IMR-90 (cell line): ENCODE measurements at regions not wholly inside any gene's neighbourhood (a gene's known extent, or its start where the extent isn't known, plus 50 kb on each side); places are given as distances from the start of the nearest gene placed in this dataset.

Experiments used
- ATAC-seq: fragments of 200-7000 bp; cut with Tn5 transposase; 2 replicates; pipeline ENCODE4 v1.9.1; 2020; ENCODE audit warnings: low read depth, mild to moderate bottlenecking, moderate library complexity
- BruUV-seq: library from RNA; stranded (reverse); fragments of 400-500 nt; replicated peaks from 2 replicates; lab custom pipeline; 2021; lab: Mats Ljungman, UMichigan
- CTCF ChIA-PET: fragments of 300-600 bp; formaldehyde crosslinking; extraction: SDS; loops from one replicate; lab custom pipeline; 2021; ENCODE audit warnings: antibody characterized with exemption; lab: Yijun Ruan, JAX
- POLR2A ChIA-PET: fragments of 300-600 bp; sonication (Branson Sonifier 250); formaldehyde crosslinking; loops from one replicate; lab custom pipeline; 2022; ENCODE audit warnings: antibody characterized with exemption; ENCODE audit not compliant: unreplicated experiment; lab: Charles Lee
- DNase-seq: peaks from one replicate; pipeline ENCODE4 v3.0.0; 2013
- H2AFZ ChIP-seq: replicated peaks from 2 replicates; pipeline ENCODE3; 2013; ENCODE audit warnings: low read length, mild to moderate bottlenecking; ENCODE audit not compliant: poor library complexity
- H2AK5ac ChIP-seq: 2 replicates; pipeline ENCODE4 v1.6.1; 2013; ENCODE audit warnings: low read depth, low read length, inconsistent platforms
- H2AK9ac ChIP-seq: replicated peaks from 2 replicates; pipeline ENCODE3; 2013; ENCODE audit warnings: mild to moderate bottlenecking, low read depth, low read length, moderate library complexity; ENCODE audit not compliant: poor library complexity
- H2BK120ac ChIP-seq: 2 replicates; pipeline ENCODE4 v1.6.1; 2013; ENCODE audit warnings: low read depth, low read length, inconsistent platforms
- H2BK15ac ChIP-seq: 3 replicates; pipeline ENCODE4 v1.6.1; 2013; ENCODE audit warnings: low read depth, low read length, inconsistent platforms
- H2BK20ac ChIP-seq: 2 replicates; pipeline ENCODE4 v1.6.1; 2013; ENCODE audit warnings: low read depth, mild to moderate bottlenecking, inconsistent platforms, low read length, moderate library complexity
- H2BK5ac ChIP-seq: 2 replicates; pipeline ENCODE4 v1.6.1; 2013; ENCODE audit warnings: mild to moderate bottlenecking, low read depth, low read length, inconsistent platforms; ENCODE audit not compliant: poor library complexity, severe bottlenecking
- H3K14ac ChIP-seq: replicated peaks from 2 replicates; pipeline ENCODE4 v1.6.1; 2013; ENCODE audit warnings: low read depth, low read length, inconsistent platforms
- H3K18ac ChIP-seq: 2 replicates; pipeline ENCODE4 v1.6.1; 2013; ENCODE audit warnings: low read depth, low read length, control low read depth
- H3K23ac ChIP-seq: 2 replicates; pipeline ENCODE4 v1.6.1; 2013; ENCODE audit warnings: low read depth, low read length, inconsistent platforms
- H3K27ac ChIP-seq: 2 replicates; pipeline ENCODE4 v1.5.1; 2013; ENCODE audit warnings: mild to moderate bottlenecking, control low read depth, low read length; ENCODE audit not compliant: insufficient read depth
- H3K27me3 ChIP-seq: 2 replicates; pipeline ENCODE4 v1.6.1; 2013; ENCODE audit warnings: low read length; ENCODE audit not compliant: control insufficient read depth, insufficient read depth
- H3K36me3 ChIP-seq: 2 replicates; pipeline ENCODE4 v1.6.1; 2013; ENCODE audit warnings: low read length, mixed read lengths; ENCODE audit not compliant: control insufficient read depth, insufficient read depth
- H3K4ac ChIP-seq: 2 replicates; pipeline ENCODE4 v1.6.1; 2013; ENCODE audit warnings: low read depth, low read length, inconsistent platforms
- H3K4me1 ChIP-seq: 2 replicates; pipeline ENCODE4 v1.6.1; 2013; ENCODE audit warnings: low read length, mixed read lengths; ENCODE audit not compliant: control insufficient read depth, insufficient read depth
- H3K4me2 ChIP-seq: 2 replicates; pipeline ENCODE4 v1.6.1; 2013; ENCODE audit warnings: low read depth, mild to moderate bottlenecking, control low read depth, low read length, moderate library complexity
- H3K4me3 ChIP-seq: 2 replicates; pipeline ENCODE4 v1.5.1; 2013; ENCODE audit warnings: low read depth, mild to moderate bottlenecking, control low read depth, low read length, moderate library complexity; ENCODE audit not compliant: insufficient read depth
- H3K56ac ChIP-seq: 2 replicates; pipeline ENCODE4 v1.6.1; 2013; ENCODE audit warnings: low read length, inconsistent platforms; ENCODE audit not compliant: insufficient read depth; ENCODE audit errors: extremely low read depth
- H3K79me1 ChIP-seq, 2 experiments: 2 replicates each; pipeline ENCODE4 v1.6.1; 2013; ENCODE audit warnings: low read length in 2 of 2, inconsistent platforms in 1 of 2, low read depth in 1 of 2
- H3K9ac ChIP-seq: 2 replicates; pipeline ENCODE4 v1.6.1; 2013; ENCODE audit warnings: low read depth, low read length, control low read depth
- H3K9me1 ChIP-seq: 2 replicates; pipeline ENCODE4 v1.6.1; 2013; ENCODE audit warnings: low read length, inconsistent platforms; ENCODE audit not compliant: insufficient read depth
- H3K9me3 ChIP-seq: 2 replicates; pipeline ENCODE4 v1.6.1; 2013; ENCODE audit warnings: low read length; ENCODE audit not compliant: control insufficient read depth, insufficient read depth
- H4K20me1 ChIP-seq: 2 replicates; pipeline ENCODE4 v1.6.1; 2013; ENCODE audit warnings: low read length, inconsistent platforms; ENCODE audit not compliant: insufficient read depth
- H4K5ac ChIP-seq: 2 replicates; pipeline ENCODE4 v1.6.1; 2013; ENCODE audit warnings: mild to moderate bottlenecking, low read depth, low read length, control low read depth
- H4K8ac ChIP-seq, 2 experiments: 2 replicates each; pipeline ENCODE4 v1.6.1; 2013; ENCODE audit warnings: low read depth in 2 of 2, low read length in 2 of 2, control low read depth in 1 of 2, inconsistent platforms in 1 of 2
- H4K91ac ChIP-seq: 2 replicates; pipeline ENCODE4 v1.6.1; 2013; ENCODE audit warnings: low read depth, low read length, inconsistent platforms; ENCODE audit not compliant: insufficient read depth
- CHD1 ChIP-seq: IDR thresholded peaks from 2 replicates; pipeline ENCODE4 v1.6.1; 2012; ENCODE audit warnings: low read depth, low read length, improper control_type of control experiment
- MAFK ChIP-seq: IDR thresholded peaks from 2 replicates; pipeline ENCODE4 v1.6.1; 2012; ENCODE audit warnings: low read depth, low read length, improper control_type of control experiment
- NFE2L2 ChIP-seq: fragments of 150-350 bp; IDR thresholded peaks from 2 replicates; pipeline ENCODE4 v1.6.1; 2016; ENCODE audit warnings: low read depth, mild to moderate bottlenecking, low read length
- WGBS, 2 experiments: methylation state at CpG; one replicate each; pipeline versions ENCODE4 v1.1.5 to v1.1.7; 2013; ENCODE audit warnings: missing lambda C conversion rate in 2 of 2; ENCODE audit not compliant: insufficient read length in 1 of 2; ENCODE audit errors: extremely low coverage in 2 of 2; 5-methylcytosine and 5-hydroxymethylcytosine counted together
- dilution Hi-C: fragments of 300-500 bp; cut with HindIII; formaldehyde crosslinking; loops from one replicate; pipeline ENCODE4 v1.14.3; 2018; ENCODE audit warnings: low sequenced_read_pairs; ENCODE audit not compliant: unreplicated experiment
- in situ Hi-C: fragments of 300-500 bp; cut with MboI; formaldehyde crosslinking; loops from 3 replicates; pipeline ENCODE4 v1.14.3; 2019; ENCODE audit warnings: low sequenced_read_pairs, inconsistent platforms, mixed read lengths
- intact Hi-C: fragments of 100-400 bp; cut with micrococcal nuclease; formaldehyde crosslinking; loops from 2 replicates; pipeline ENCODE4 v1.10.0; 2022
- TF ChIP-seq, protein P1 (sequence below): fragments of 150-350 bp; IDR thresholded peaks from 2 replicates; pipeline ENCODE4 v1.6.1; 2016; ENCODE audit warnings: low read depth, mild to moderate bottlenecking, low read length, moderate library complexity, borderline replicate concordance

- no peaks in the 10 kb centered on the region for H3K36me3 ChIP-seq
- ATAC-seq (no peak), DNase-seq (no peak)
- no peak overlapping the region for H3K23ac ChIP-seq
- ChIA-PET CTCF (no interaction called here), POLR2A (no interaction called here)
- no peak overlapping the region for H2BK120ac ChIP-seq
- H3K4me2 ChIP-seq, result no peak overlapping the region
- H3K9me3 ChIP-seq, result peaks cover 8% of the 10 kb centered on the region; the same call in 1 of the 2 replicates
- no peak overlapping the region for H2AK5ac ChIP-seq
- no peak overlapping the region for H2AFZ ChIP-seq
- H3K27me3 ChIP-seq, result no peaks in the 10 kb centered on the region
- H3K4me1 ChIP-seq, result no peaks in the 10 kb centered on the region
- no TSS peak for BruUV-seq
- no peak overlapping the region for H3K9ac ChIP-seq
- H2BK15ac ChIP-seq, result no peak overlapping the region
- no peak overlapping the region for H4K8ac ChIP-seq
- H3K27ac ChIP-seq, result no peak overlapping the region
- no peak overlapping the region for H4K5ac ChIP-seq
- intact Hi-C loops, result no loop called here
- no peak for TF ChIP-seq CHD1
- TF ChIP-seq, protein P1, sequence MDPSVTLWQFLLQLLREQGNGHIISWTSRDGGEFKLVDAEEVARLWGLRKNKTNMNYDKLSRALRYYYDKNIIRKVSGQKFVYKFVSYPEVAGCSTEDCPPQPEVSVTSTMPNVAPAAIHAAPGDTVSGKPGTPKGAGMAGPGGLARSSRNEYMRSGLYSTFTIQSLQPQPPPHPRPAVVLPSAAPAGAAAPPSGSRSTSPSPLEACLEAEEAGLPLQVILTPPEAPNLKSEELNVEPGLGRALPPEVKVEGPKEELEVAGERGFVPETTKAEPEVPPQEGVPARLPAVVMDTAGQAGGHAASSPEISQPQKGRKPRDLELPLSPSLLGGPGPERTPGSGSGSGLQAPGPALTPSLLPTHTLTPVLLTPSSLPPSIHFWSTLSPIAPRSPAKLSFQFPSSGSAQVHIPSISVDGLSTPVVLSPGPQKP, result no peak
- TF ChIP-seq NFE2L2, result no peak
- no peak for TF ChIP-seq MAFK
- H3K14ac ChIP-seq, result no peak overlapping the region
- WGBS, 2 experiments, result no CpG with 5 or more reads among the region's 3 CpGs
- in situ Hi-C loops, result no loop called here
- no peak overlapping the region for H3K56ac ChIP-seq
- no peak overlapping the region for H2AK9ac ChIP-seq
- no peak overlapping the region for H2BK20ac ChIP-seq
- H3K9me1 ChIP-seq, result no peaks in the 10 kb centered on the region
- H3K18ac ChIP-seq, result no peak overlapping the region
- dilution Hi-C loops, result no loop called here
- no peaks in the 10 kb centered on the region for H3K79me1 ChIP-seq
- no peak overlapping the region for H2BK5ac ChIP-seq
- no peaks in the 10 kb centered on the region for H4K20me1 ChIP-seq
- no peak overlapping the region for H3K4ac ChIP-seq
- H3K4me3 ChIP-seq, result no peak overlapping the region
- H4K91ac ChIP-seq, result no peak overlapping the region
Measured at GRCh38 chr20:20894280-20894679, 181.8 kb upstream of the RALGAPA2 start.
